ENCODE measurements at regions not wholly inside any gene's neighbourhood (a gene's known extent, or its start where the extent isn't known, plus 50 kb on each side); places are given as distances from the start of the nearest gene placed in this dataset.
A peak's percentile ranks its signal among the peaks of the same experiment; 100 is the strongest.
"Not testable (repeated sequence)": the region's sequence is repeated elsewhere in the genome, so short reads cannot be mapped to it uniquely, and the experiment has no call there.

DNA sequence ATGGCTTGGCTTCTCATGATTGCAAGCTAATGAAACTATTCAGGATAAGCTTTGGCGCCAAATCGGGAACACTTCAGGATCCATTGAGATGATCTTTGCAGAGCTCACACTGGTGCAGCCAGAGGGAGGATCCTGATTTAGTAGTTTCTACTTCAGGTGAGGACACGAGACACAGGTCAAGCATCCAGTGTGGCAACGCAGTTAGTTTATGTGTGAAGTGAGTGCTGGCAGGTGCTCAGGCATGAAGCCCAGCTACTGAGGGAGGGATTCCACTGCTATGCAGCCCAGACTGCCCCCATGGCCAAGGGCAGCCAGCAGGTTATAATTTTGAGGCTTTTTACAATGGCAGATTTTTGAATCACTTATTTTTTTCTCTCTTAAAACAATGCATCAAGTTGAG is 113.5 kb upstream of the PCED1B start:
- no peaks in the 10 kb centered on the region for H3K27me3 ChIP-seq (ENCODE audit: control insufficient read depth in 1 of 2, insufficient read depth in 2 of 2, low read length in 2 of 2)
- no peak overlapping the region for H3K27ac ChIP-seq (ENCODE audit: low read depth in 2 of 2, low read length in 1 of 2)
- no peaks in the 10 kb centered on the region for H3K36me3 ChIP-seq (ENCODE audit: control insufficient read depth in 2 of 2, insufficient read depth in 2 of 2, low read length in 1 of 2)
- no peak overlapping the region for H3K4me3 ChIP-seq (ENCODE audit: low read depth in 1 of 2, low read length in 2 of 2)
- no peaks in the 10 kb centered on the region for H3K9me3 ChIP-seq (ENCODE audit: control insufficient read depth in 2 of 2, insufficient read depth in 1 of 2, low read depth in 1 of 2, low read length in 1 of 2)
- peaks cover 2 to 4% of the 10 kb centered on the region in 2 donors for H3K4me1 ChIP-seq (ENCODE audit: control insufficient read depth in 2 of 2, insufficient read depth in 2 of 2, low read length in 1 of 2)
- 80 to 86% methylated on average over 4 of the region's 4 CpGs for WGBS, 2 donors

- no peaks in the 10 kb centered on the region for H3K27me3 ChIP-seq (ENCODE audit: control insufficient read depth in 1 of 2, insufficient read depth in 2 of 2, low read length in 2 of 2)
Measured at GRCh38 chr12:46970636-46971035, 108.8 kb upstream of the PCED1B start.

DNA sequence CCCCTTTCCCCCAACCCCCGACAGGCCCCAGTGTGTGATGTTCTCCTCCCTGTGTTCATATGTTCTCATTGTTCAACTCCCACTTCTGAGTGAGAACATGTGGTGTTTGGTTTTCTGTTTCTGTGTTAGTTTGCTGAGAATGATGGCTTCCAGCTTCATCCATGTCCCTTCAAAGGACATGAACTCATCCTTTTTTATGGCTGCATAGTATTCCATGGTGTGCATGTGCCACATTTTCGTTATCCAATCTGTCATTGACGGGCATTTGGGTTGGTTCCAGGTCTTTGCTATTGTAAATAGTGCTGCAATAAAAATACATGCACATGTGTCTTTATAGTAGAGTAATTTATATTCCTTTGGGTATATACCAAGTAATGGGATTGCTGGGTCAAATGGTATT is 105.5 kb upstream of the PCED1B start:
- 74 to 93% methylated on average over 3 of the region's 3 CpGs for WGBS, 2 donors

More at GRCh38 chr12:46970636-46971035, 108.8 kb upstream of the PCED1B start:
- H3K4me3 ChIP-seq (ENCODE audit: low read depth in 1 of 2, low read length in 2 of 2), result no peak overlapping the region
- no peaks in the 10 kb centered on the region for H3K36me3 ChIP-seq (ENCODE audit: control insufficient read depth in 2 of 2, insufficient read depth in 2 of 2, low read length in 1 of 2)
- H3K9me3 ChIP-seq (ENCODE audit: control insufficient read depth in 2 of 2, insufficient read depth in 1 of 2, low read depth in 1 of 2, low read length in 1 of 2), result no peaks in the 10 kb centered on the region
- no peak overlapping the region for H3K27ac ChIP-seq (ENCODE audit: low read depth in 2 of 2, low read length in 1 of 2)
- WGBS, 2 donors, result 91 to 93% methylated on average over 5 of the region's 5 CpGs
- H3K4me1 ChIP-seq (ENCODE audit: control insufficient read depth in 2 of 2, insufficient read depth in 2 of 2, low read length in 1 of 2), result peaks cover 0 to 4% of the 10 kb centered on the region in 2 donors

GRCh38 chr12:46977871-46978375 is 101.5 kb upstream of the PCED1B start:
- H3K27me3 ChIP-seq (ENCODE audit: control insufficient read depth in 1 of 2, insufficient read depth in 2 of 2, low read length in 2 of 2), result no peaks in the 10 kb centered on the region
- H3K36me3 ChIP-seq (ENCODE audit: control insufficient read depth in 2 of 2, insufficient read depth in 2 of 2, low read length in 1 of 2), result no peaks in the 10 kb centered on the region
- peaks cover under 1 to 4% of the 10 kb centered on the region in 2 donors for H3K4me1 ChIP-seq (ENCODE audit: control insufficient read depth in 2 of 2, insufficient read depth in 2 of 2, low read length in 1 of 2)
- 95 to 96% methylated on average over 1 of the region's 1 CpG for WGBS, 2 donors
- no peaks in the 10 kb centered on the region for H3K9me3 ChIP-seq (ENCODE audit: control insufficient read depth in 2 of 2, insufficient read depth in 1 of 2, low read depth in 1 of 2, low read length in 1 of 2)
- H3K4me3 ChIP-seq (ENCODE audit: low read depth in 1 of 2, low read length in 2 of 2), result no peak overlapping the region
- no peak overlapping the region for H3K27ac ChIP-seq (ENCODE audit: low read depth in 2 of 2, low read length in 1 of 2)

More for the DNA sequence above, 105.5 kb upstream of the PCED1B start:
- H3K4me3 ChIP-seq (ENCODE audit: low read depth in 1 of 2, low read length in 2 of 2); H3K9me3 ChIP-seq (ENCODE audit: control insufficient read depth in 2 of 2, insufficient read depth in 1 of 2, low read depth in 1 of 2, low read length in 1 of 2); H3K4me1 ChIP-seq (ENCODE audit: control insufficient read depth in 2 of 2, insufficient read depth in 2 of 2, low read length in 1 of 2); H3K36me3 ChIP-seq (ENCODE audit: control insufficient read depth in 2 of 2, insufficient read depth in 2 of 2, low read length in 1 of 2); H3K27ac ChIP-seq (ENCODE audit: low read depth in 2 of 2, low read length in 1 of 2); H3K27me3 ChIP-seq (ENCODE audit: control insufficient read depth in 1 of 2, insufficient read depth in 2 of 2, low read length in 2 of 2): not testable (repeated sequence)

DNA sequence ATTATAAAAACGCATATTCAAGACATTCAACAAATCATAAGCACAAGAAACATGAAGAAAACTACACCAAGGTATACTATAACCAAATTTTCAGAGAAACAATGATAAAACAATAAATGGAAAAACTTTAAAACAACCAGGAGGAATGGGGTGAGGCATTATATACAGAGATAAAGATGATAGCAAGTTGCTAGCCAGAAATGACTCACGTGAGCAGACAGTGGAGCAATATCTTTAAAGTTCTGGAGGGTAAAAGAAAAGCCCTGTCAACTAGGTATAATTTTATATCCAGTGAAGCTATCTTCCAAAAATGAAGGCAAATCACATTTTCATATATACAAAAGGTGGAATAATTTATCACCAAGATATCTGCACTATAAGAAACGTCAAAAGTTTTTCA is 97.8 kb upstream of the PCED1B start:
- no peak overlapping the region for H3K27ac ChIP-seq (ENCODE audit: low read depth in 2 of 2, low read length in 1 of 2)
- no peaks in the 10 kb centered on the region for H3K27me3 ChIP-seq (ENCODE audit: control insufficient read depth in 1 of 2, insufficient read depth in 2 of 2, low read length in 2 of 2)
- H3K4me3 ChIP-seq (ENCODE audit: low read depth in 1 of 2, low read length in 2 of 2), result no peak overlapping the region
- H3K9me3 ChIP-seq (ENCODE audit: control insufficient read depth in 2 of 2, insufficient read depth in 1 of 2, low read depth in 1 of 2, low read length in 1 of 2), result no peaks in the 10 kb centered on the region
- H3K36me3 ChIP-seq (ENCODE audit: control insufficient read depth in 2 of 2, insufficient read depth in 2 of 2, low read length in 1 of 2), result no peaks in the 10 kb centered on the region
- H3K4me1 ChIP-seq (ENCODE audit: control insufficient read depth in 2 of 2, insufficient read depth in 2 of 2, low read length in 1 of 2), result peaks cover 3 to 8% of the 10 kb centered on the region in 2 donors
- 66 to 73% methylated on average over 3 of the region's 3 CpGs for WGBS, 2 donors

GRCh38 chr12:46982629-46983392 is 96.6 kb upstream of the PCED1B start:
- Histone ChIP-seq H3K27ac (ENCODE audit: low read depth in 2 of 2, low read length in 1 of 2) (peak overlapping the region; percentile 66 to 77), H3K36me3 (ENCODE audit: control insufficient read depth in 2 of 2, insufficient read depth in 2 of 2, low read length in 1 of 2) (no peaks in the 10 kb centered on the region), H3K27me3 (ENCODE audit: control insufficient read depth in 1 of 2, insufficient read depth in 2 of 2, low read length in 2 of 2) (no peaks in the 10 kb centered on the region), H3K4me3 (ENCODE audit: low read depth in 1 of 2, low read length in 2 of 2) (no peak overlapping the region), H3K9me3 (ENCODE audit: control insufficient read depth in 2 of 2, insufficient read depth in 1 of 2, low read depth in 1 of 2, low read length in 1 of 2) (no peaks in the 10 kb centered on the region), H3K4me1 (ENCODE audit: control insufficient read depth in 2 of 2, insufficient read depth in 2 of 2, low read length in 1 of 2) (peaks cover 3 to 8% of the 10 kb centered on the region in 2 donors)
- WGBS, 2 donors, result 77 to 81% methylated on average over 2 of the region's 2 CpGs

GRCh38 chr12:46983393-46983793 is 96.0 kb upstream of the PCED1B start:
- WGBS, 2 donors, result 31 to 33% methylated on average over 2 of the region's 2 CpGs
- H3K4me3 ChIP-seq (ENCODE audit: low read depth in 1 of 2, low read length in 2 of 2), result no peak overlapping the region
- H3K9me3 ChIP-seq (ENCODE audit: control insufficient read depth in 2 of 2, insufficient read depth in 1 of 2, low read depth in 1 of 2, low read length in 1 of 2), result no peaks in the 10 kb centered on the region
- H3K27ac ChIP-seq (ENCODE audit: low read depth in 2 of 2, low read length in 1 of 2), result peak overlapping the region; percentile 85 to 86
- H3K4me1 ChIP-seq (ENCODE audit: control insufficient read depth in 2 of 2, insufficient read depth in 2 of 2, low read length in 1 of 2), result peaks cover 3 to 8% of the 10 kb centered on the region in 2 donors
- no peaks in the 10 kb centered on the region for H3K36me3 ChIP-seq (ENCODE audit: control insufficient read depth in 2 of 2, insufficient read depth in 2 of 2, low read length in 1 of 2)
- H3K27me3 ChIP-seq (ENCODE audit: control insufficient read depth in 1 of 2, insufficient read depth in 2 of 2, low read length in 2 of 2), result no peaks in the 10 kb centered on the region

DNA sequence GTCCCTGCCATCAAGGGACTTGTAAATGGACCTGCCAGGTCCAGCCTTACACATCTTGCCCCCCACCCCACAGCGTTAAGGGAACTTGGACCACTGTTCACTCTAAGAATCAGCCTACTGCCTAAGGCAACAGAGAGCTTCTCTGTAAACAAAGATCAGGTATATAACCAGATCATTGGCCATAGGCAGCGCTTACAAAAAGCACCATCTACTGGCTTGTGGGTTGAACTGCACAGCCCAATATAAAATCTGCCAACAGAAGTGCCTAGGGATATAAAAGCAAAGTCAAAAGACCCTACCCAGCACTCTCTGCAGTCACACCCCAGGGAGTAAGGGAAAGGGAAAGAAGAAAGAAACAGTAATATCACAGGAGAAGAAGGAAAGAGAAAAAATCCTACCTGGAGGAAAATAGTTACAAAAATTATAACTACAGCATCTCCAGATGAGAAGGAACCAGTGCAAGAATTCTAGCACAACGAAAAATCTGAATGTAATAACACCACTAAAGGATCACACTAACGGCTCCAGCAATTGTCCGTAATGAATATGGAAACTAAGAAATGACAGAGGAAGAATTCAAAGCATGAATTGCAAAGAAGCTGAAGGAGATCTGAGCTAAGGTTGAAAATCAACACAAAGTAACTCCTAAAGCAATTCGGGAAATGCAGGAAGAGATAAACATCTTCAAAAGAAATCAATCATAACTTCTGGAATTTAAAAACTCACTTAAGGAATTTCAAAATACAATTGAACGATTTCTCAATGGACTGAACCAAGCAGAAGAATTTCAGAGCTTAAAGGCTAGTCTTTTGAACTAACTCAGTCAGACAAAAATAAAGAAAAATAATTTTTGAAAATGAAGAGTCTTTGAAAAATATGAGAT is 95.2 kb upstream of the PCED1B start:
- WGBS, 2 donors, result 32 to 36% methylated on average over 7 of the region's 7 CpGs
- H3K36me3 ChIP-seq (ENCODE audit: control insufficient read depth in 2 of 2, insufficient read depth in 2 of 2, low read length in 1 of 2), result no peaks in the 10 kb centered on the region
- H3K27me3 ChIP-seq (ENCODE audit: control insufficient read depth in 1 of 2, insufficient read depth in 2 of 2, low read length in 2 of 2), result no peaks in the 10 kb centered on the region
- H3K4me3 ChIP-seq (ENCODE audit: low read depth in 1 of 2, low read length in 2 of 2), result no peak overlapping the region
- no peaks in the 10 kb centered on the region for H3K9me3 ChIP-seq (ENCODE audit: control insufficient read depth in 2 of 2, insufficient read depth in 1 of 2, low read depth in 1 of 2, low read length in 1 of 2)
- H3K4me1 ChIP-seq (ENCODE audit: control insufficient read depth in 2 of 2, insufficient read depth in 2 of 2, low read length in 1 of 2), result peaks cover 3 to 8% of the 10 kb centered on the region in 2 donors
- H3K27ac ChIP-seq (ENCODE audit: low read depth in 2 of 2, low read length in 1 of 2), result peak overlapping the region; percentile 85 to 86

DNA sequence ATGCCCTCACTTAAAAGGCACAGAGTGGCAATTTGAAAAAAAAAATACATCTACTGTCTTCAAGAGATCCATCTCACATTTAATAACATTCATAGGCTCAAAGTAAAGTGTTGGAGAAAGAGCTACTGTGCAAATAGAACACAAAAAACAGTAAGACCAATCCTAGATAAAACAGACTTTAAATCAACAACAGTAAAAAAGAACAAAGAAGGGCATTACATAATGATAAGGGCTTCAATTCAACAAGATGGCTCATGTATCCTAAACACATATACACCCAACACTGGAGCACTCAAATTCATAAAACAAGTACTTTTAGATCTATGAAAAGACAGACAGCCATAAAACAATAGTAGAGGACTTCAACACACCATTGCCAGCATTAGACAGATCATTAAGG is 93.6 kb upstream of the PCED1B start:
- H3K36me3 ChIP-seq (ENCODE audit: control insufficient read depth in 2 of 2, insufficient read depth in 2 of 2, low read length in 1 of 2), result no peaks in the 10 kb centered on the region
- no peak overlapping the region for H3K27ac ChIP-seq (ENCODE audit: low read depth in 2 of 2, low read length in 1 of 2)
- H3K4me3 ChIP-seq (ENCODE audit: low read depth in 1 of 2, low read length in 2 of 2), result no peak overlapping the region
- no peaks in the 10 kb centered on the region for H3K27me3 ChIP-seq (ENCODE audit: control insufficient read depth in 1 of 2, insufficient read depth in 2 of 2, low read length in 2 of 2)
- H3K9me3 ChIP-seq (ENCODE audit: control insufficient read depth in 2 of 2, insufficient read depth in 1 of 2, low read depth in 1 of 2, low read length in 1 of 2), result no peaks in the 10 kb centered on the region
- peaks cover 3 to 8% of the 10 kb centered on the region in 2 donors for H3K4me1 ChIP-seq (ENCODE audit: control insufficient read depth in 2 of 2, insufficient read depth in 2 of 2, low read length in 1 of 2)

All from esophagus (tissue), 2 donors.